ENCODE measurements at regions not wholly inside any gene's neighbourhood (a gene's known extent, or its start where the extent isn't known, plus 50 kb on each side); places are given as distances from the start of the nearest gene placed in this dataset.

DNA sequence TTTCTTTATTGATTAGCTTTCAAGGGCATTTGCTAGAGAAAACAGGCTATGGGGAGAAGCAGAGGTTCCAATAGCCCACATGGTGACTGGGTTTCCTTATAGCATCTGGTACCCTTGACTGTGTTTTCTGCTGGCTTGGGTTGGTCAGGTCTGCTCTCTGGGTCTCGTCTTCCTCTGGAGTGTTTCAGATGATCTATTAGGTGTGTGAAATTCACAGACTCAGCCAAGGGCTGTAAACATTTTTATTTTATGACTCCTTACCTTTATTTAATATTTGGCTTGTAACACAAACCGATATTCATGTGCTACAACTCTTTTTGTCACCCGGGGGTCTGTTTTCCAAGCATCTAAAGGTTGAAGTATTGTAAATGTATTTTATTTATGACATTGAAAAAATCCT, 338.9 kb downstream of the GADD45G start:
- no peak for TF ChIP-seq EZH2 (IDR thresholded peaks at IDR 0.05; ENCODE audit: low read length)
- TF ChIP-seq, protein P1, sequence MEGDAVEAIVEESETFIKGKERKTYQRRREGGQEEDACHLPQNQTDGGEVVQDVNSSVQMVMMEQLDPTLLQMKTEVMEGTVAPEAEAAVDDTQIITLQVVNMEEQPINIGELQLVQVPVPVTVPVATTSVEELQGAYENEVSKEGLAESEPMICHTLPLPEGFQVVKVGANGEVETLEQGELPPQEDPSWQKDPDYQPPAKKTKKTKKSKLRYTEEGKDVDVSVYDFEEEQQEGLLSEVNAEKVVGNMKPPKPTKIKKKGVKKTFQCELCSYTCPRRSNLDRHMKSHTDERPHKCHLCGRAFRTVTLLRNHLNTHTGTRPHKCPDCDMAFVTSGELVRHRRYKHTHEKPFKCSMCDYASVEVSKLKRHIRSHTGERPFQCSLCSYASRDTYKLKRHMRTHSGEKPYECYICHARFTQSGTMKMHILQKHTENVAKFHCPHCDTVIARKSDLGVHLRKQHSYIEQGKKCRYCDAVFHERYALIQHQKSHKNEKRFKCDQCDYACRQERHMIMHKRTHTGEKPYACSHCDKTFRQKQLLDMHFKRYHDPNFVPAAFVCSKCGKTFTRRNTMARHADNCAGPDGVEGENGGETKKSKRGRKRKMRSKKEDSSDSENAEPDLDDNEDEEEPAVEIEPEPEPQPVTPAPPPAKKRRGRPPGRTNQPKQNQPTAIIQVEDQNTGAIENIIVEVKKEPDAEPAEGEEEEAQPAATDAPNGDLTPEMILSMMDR (optimal IDR thresholded peaks at IDR 0.05 in 1 of 3, IDR thresholded peaks at IDR 0.05 in 1 of 3, conservative IDR thresholded peaks at IDR 0.05 in 1 of 3; ENCODE audit: extremely low read depth in 1 of 3, insufficient read depth in 2 of 3, low read length in 3 of 3) = no peak

Measured in keratinocyte (primary cell).